Activated CD4-positive, alpha-beta T cell treated with anti-CD3 and anti-CD28 coated beads for 36 hours (primary cell): ENCODE measurements at regions not wholly inside any gene's neighbourhood (a gene's known extent, or its start where the extent isn't known, plus 50 kb on each side); places are given as distances from the start of the nearest gene placed in this dataset.
"Not testable (repeated sequence)": the region's sequence is repeated elsewhere in the genome, so short reads cannot be mapped to it uniquely, and the experiment has no call there.

Experiments used
- ATAC-seq: fragments of 200-7000 bp; cut with Tn5 transposase; one replicate; pipeline ENCODE4 v1.10.0; 2021; ENCODE audit warnings: mild to moderate bottlenecking, moderate library complexity
- CTCF ChIA-PET: fragments of 350-600 bp; sonication (Branson Sonifier 250); formaldehyde crosslinking; loops from one replicate; lab custom pipeline; 2021; ENCODE audit warnings: antibody characterized with exemption; lab: Charles Lee
- POLR2A ChIA-PET: fragments of 350-600 bp; sonication (Branson Sonifier 250); formaldehyde crosslinking; loops from one replicate; lab custom pipeline; 2021; ENCODE audit warnings: antibody characterized with exemption, inconsistent platforms; lab: Charles Lee
- DNase-seq: peaks from one replicate; pipeline ENCODE4 v3.0.0-alpha.2; 2020
- H3K27ac Mint-ChIP-seq: one replicate; pipeline ENCODE4 v1.8.0; 2021; ENCODE audit warnings: mixed read lengths
- H3K27me3 Mint-ChIP-seq: one replicate; pipeline ENCODE4 v1.8.0; 2021; ENCODE audit warnings: mixed read lengths
- H3K36me3 Mint-ChIP-seq: one replicate; pipeline ENCODE4 v1.8.0; 2021; ENCODE audit warnings: low read depth, mixed read lengths
- H3K4me1 Mint-ChIP-seq: one replicate; pipeline ENCODE4 v1.8.0; 2021; ENCODE audit warnings: mixed read lengths
- H3K4me3 Mint-ChIP-seq: one replicate; pipeline ENCODE4 v1.8.0; 2021; ENCODE audit warnings: mild to moderate bottlenecking, moderate library complexity, mixed read lengths
- H3K9me3 Mint-ChIP-seq: one replicate; pipeline ENCODE4 v1.8.0; 2021; ENCODE audit warnings: low read depth, mixed read lengths
- intact Hi-C, 2 experiments: fragments of 100-400 bp; cut with DNase I in 1 of 2; cut with micrococcal nuclease in 1 of 2; formaldehyde crosslinking; loops; one replicate each; pipeline versions ENCODE4 v1.14.2 to v1.15.1; 2022 to 2024; cut with DNase I, micrococcal nuclease

DNA sequence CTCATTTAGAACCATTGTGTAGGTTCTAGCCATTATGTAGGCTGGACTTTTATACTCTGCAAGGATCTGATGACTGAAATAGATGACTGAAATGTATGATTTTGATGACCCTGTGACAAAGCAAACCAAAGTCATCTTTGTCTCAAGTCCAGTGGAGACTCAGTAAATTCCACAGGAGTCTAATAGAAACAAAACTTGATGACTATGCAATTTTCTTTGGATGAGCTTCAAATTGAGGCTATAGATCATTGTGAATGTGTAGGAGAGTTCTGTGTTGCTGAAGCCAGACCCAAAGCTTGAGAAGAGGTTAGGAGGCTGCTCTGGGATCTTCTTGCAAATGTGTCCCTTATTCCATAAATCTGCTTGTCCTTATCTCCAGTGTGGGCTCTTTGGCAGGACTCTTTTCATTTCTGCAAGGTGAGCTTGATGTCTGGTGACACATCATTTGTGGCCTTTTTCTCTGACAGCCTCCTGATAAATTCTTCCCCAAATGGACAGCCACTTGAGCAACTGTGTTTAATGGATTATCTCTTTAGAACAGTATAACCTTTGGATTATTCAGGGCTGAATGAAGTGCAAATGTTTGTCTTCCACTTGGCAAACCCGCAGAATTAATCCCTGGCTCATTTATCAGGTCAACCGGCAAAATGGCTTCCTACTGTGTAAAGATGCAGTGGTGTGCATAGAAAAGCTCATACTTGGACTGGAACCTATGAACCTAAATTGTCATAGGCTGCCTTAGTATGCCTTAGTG, 235.1 kb upstream of the ANKH start:
- ChIA-PET CTCF (interaction anchor here (0.7 to 3.7 kb wide), 10 partner anchors 8 to 718 kb away, joined by 3 to 12 read pairs (median 4); no protein-coding TSS in a partner anchor), POLR2A (interaction anchor here (1.1 kb wide), 1 partner anchor 15 kb away, joined by 3 read pairs; no protein-coding TSS in a partner anchor)
- peaks cover 3% of the 10 kb centered on the region for H3K4me1 Mint-ChIP-seq
- H3K4me3 Mint-ChIP-seq, result no peak overlapping the region
- no peak overlapping the region for H3K27ac Mint-ChIP-seq
- DNase-seq, result no peak
- intact Hi-C loops, result loop anchor here in 1 of 2 experiments (1.0 to 10.0 kb wide), 3 partner anchors 688 to 888 kb away; no protein-coding TSS in a partner anchor
- no peaks in the 10 kb centered on the region for H3K27me3 Mint-ChIP-seq
- no peaks in the 10 kb centered on the region for H3K36me3 Mint-ChIP-seq
- no peaks in the 10 kb centered on the region for H3K9me3 Mint-ChIP-seq
- no peak for ATAC-seq

DNA sequence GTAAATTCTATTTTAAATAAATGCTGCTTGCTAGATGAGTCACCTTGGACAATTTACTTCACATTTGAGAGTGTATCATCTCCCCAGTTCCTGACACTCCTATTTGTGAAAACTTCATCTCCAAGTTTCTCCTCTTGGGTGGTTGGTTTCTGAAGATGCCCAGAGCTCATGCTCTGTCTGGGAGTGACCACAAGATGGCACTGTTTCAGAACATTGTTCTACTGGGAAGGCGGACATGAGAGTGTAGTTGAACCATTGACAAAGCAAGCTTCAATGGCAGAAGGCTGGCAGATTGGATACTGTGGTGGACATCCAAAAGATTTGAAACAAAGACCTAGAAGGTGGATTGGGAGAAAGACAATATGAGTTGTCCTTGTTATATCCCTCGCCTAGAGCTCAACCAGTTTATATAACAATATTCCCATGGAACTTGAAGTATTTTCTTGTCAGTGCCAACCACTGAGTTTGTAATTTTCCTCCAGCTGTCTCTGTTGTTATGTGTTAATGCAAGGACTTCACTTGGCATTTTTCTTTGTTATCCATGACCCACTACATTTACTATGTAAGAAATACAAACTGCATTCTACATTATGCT, 234.3 kb upstream of the ANKH start:
- H3K9me3 Mint-ChIP-seq, result no peaks in the 10 kb centered on the region
- no peak overlapping the region for H3K4me3 Mint-ChIP-seq
- intact Hi-C loops, result loop anchor here in 1 of 2 experiments (1.0 to 10.0 kb wide), 3 partner anchors 689 to 889 kb away; no protein-coding TSS in a partner anchor
- ChIA-PET POLR2A (interaction anchor here (1.1 kb wide), 1 partner anchor 14 kb away, joined by 3 read pairs; no protein-coding TSS in a partner anchor), CTCF (interaction anchor here (0.5 to 3.7 kb wide), 12 partner anchors 9 to 719 kb away, joined by 3 to 12 read pairs (median 4); no protein-coding TSS in a partner anchor)
- peaks cover under 1% of the 10 kb centered on the region for H3K27me3 Mint-ChIP-seq
- H3K36me3 Mint-ChIP-seq, result no peaks in the 10 kb centered on the region
- peaks cover 3% of the 10 kb centered on the region for H3K4me1 Mint-ChIP-seq
- ATAC-seq (peak; percentile 77), DNase-seq (peak; percentile 59)
- H3K27ac Mint-ChIP-seq, result no peak overlapping the region

DNA sequence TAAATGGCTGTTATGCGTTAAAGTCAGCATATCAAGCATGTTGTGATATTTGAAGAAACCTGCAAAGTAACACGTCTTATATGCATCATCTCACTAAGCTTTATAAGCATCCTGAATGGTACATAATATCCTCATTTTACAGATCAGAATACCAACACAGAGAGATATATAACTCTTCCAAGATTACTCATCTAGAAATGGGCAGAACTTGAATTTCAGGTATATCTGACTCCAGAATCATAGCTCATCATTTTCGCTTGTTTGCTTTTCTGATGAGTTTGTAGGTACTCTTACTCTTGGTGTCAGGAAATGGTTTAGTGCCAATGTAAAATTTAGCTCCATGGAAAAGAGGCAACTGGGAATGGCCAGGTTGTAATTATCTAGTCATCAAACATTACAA, 232.3 kb upstream of the ANKH start:
- ATAC-seq (no peak), DNase-seq (no peak)
- intact Hi-C loops, result loop anchor here in 1 of 2 experiments (10.0 kb wide), 1 partner anchor 691 kb away; no protein-coding TSS in a partner anchor
- POLR2A ChIA-PET, result no interaction called here
- H3K4me3 Mint-ChIP-seq, result no peak overlapping the region
- H3K27ac Mint-ChIP-seq, result no peak overlapping the region
- H3K36me3 Mint-ChIP-seq, result no peaks in the 10 kb centered on the region
- peaks cover 2% of the 10 kb centered on the region for H3K27me3 Mint-ChIP-seq
- CTCF ChIA-PET, result interaction anchor here (0.9 to 3.7 kb wide), 3 partner anchors 8 to 16 kb away, joined by 3 to 12 read pairs (median 7); no protein-coding TSS in a partner anchor
- no peaks in the 10 kb centered on the region for H3K9me3 Mint-ChIP-seq
- peaks cover 3% of the 10 kb centered on the region for H3K4me1 Mint-ChIP-seq

DNA sequence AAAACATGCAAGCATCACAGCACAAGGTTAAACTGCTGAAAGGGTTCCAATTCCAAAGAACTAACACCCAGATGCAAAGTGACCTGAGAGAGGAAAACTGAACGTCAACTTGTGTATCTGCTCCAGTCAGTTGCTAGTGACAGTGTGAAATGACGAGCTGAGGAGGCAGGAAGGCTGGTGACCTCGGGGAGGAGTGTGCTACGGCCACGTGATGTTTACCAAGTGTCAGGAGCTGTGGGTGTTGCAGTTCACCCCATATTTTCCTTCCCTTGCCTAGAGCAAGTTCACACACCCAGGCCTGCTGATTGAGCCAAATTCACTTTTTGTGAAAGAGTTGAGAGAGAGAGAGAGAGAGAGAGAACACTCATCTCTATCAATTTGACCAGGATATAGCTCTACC, 231.6 kb upstream of the ANKH start:
- no peak overlapping the region for H3K27ac Mint-ChIP-seq
- ChIA-PET CTCF (interaction anchor here (1.0 to 3.7 kb wide), 4 partner anchors 9 to 238 kb away, joined by 3 to 12 read pairs (median 6); no protein-coding TSS in a partner anchor), POLR2A (no interaction called here)
- no peak overlapping the region for H3K4me3 Mint-ChIP-seq
- intact Hi-C loops, result loop anchor here in 1 of 2 experiments (10.0 kb wide), 1 partner anchor 692 kb away; no protein-coding TSS in a partner anchor
- H3K36me3 Mint-ChIP-seq, result no peaks in the 10 kb centered on the region
- ATAC-seq (no peak), DNase-seq (peak; percentile 13)
- peaks cover 3% of the 10 kb centered on the region for H3K4me1 Mint-ChIP-seq
- no peaks in the 10 kb centered on the region for H3K9me3 Mint-ChIP-seq
- H3K27me3 Mint-ChIP-seq, result peaks cover 2% of the 10 kb centered on the region

DNA sequence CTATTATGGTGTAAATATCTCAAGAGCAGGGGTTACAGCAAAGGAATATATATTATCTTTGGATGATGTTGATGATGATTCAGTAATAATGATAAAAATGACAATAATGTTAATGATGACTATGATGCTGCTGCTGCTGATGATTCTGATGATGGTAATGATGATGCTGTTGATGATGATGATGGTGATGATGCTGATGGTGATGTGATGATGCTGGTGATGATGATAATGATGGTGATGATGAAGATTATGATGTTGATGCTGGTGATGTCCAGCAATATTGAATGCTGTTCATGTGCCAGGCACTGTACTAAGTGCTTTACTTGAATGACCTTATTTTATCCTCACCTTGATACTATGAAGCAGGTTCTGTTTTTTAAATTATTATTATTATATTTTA, 226.0 kb upstream of the ANKH start:
- no peaks in the 10 kb centered on the region for H3K36me3 Mint-ChIP-seq
- H3K27ac Mint-ChIP-seq, result no peak overlapping the region
- H3K9me3 Mint-ChIP-seq, result peaks cover 4% of the 10 kb centered on the region
- DNase-seq, result no peak
- H3K4me1 Mint-ChIP-seq, result no peaks in the 10 kb centered on the region
- no peak overlapping the region for H3K4me3 Mint-ChIP-seq
- ChIA-PET POLR2A (no interaction called here), CTCF (no interaction called here)
- intact Hi-C loops, result no loop called here
- ATAC-seq, result no peak
- H3K27me3 Mint-ChIP-seq, result peaks cover 2% of the 10 kb centered on the region

DNA sequence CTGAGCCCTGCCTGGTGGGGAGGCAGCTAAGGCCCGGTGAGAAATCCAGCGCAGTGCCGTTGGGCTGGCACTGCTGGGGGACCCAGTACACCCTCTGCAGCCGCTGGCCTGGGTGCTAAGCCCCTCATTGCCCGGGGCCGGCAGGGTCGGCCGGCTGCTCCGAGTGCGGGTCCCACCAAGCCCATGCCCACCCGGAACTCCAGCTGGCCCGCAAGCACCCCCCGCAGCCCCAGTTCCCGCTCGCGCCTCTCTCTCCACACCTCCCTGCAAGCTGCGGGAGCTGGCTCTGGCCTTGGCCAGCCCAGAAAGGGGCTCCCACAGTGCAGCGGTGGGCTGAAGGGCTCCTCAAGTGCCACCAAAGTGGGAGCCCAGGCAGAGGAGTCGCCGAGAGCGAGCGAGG, 225.1 kb upstream of the ANKH start:
- intact Hi-C loops, H3K4me1 Mint-ChIP-seq, H3K27ac Mint-ChIP-seq, H3K27me3 Mint-ChIP-seq, DNase-seq, H3K4me3 Mint-ChIP-seq, POLR2A ChIA-PET, ATAC-seq, CTCF ChIA-PET, H3K9me3 Mint-ChIP-seq, H3K36me3 Mint-ChIP-seq: not testable (repeated sequence)

DNA sequence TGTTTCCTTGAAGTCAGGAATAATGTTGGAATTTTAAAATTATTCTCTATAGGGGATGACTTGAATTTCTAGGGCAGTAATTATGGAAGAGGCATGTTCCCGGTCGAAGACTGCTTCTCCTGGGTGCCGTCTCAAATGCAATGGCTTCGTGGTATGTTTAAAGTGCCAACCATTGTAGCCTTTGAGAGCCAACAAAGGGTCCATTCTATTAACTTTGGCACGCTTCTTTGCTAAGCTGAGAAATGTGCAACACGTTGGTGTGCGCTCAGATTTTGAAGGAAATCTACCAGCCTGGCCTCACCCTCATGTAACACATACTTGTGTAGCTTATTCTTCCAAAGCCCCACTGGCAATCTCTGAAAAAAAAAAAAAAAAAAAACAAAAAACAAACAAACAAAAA, 221.2 kb upstream of the ANKH start:
- ATAC-seq, result no peak
- Mint-ChIP-seq H3K9me3 (peaks cover 8% of the 10 kb centered on the region), H3K4me3 (no peak overlapping the region), H3K36me3 (no peaks in the 10 kb centered on the region), H3K27me3 (peaks cover 5% of the 10 kb centered on the region), H3K27ac (no peak overlapping the region), H3K4me1 (no peaks in the 10 kb centered on the region)
- intact Hi-C loops, result no loop called here
- ChIA-PET POLR2A (no interaction called here), CTCF (no interaction called here)
- no peak for DNase-seq

DNA sequence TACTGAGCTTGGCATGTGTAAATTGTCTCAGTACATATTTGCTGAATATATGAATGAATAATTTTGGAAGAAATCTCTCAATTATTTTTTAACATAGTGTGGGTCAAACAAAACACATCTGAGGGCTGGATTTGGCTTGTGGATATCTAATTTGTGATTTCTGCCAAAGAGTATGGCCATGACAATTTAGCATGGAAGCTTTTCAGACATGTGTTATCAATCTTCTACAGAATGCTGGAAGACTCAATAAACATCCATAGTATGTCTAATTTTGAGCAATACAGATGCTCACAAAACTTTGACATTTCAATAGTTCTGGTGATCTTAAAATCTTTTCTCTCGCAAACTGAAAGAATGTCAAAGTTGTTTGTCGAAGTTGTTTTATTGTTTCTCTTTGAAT, 214.1 kb upstream of the ANKH start:
- POLR2A ChIA-PET, result no interaction called here
- intact Hi-C loops, result no loop called here
- no peaks in the 10 kb centered on the region for H3K4me1 Mint-ChIP-seq
- H3K9me3 Mint-ChIP-seq, result peaks cover 5% of the 10 kb centered on the region
- no peak overlapping the region for H3K27ac Mint-ChIP-seq
- H3K27me3 Mint-ChIP-seq, result peaks cover 5% of the 10 kb centered on the region
- DNase-seq (no peak), ATAC-seq (no peak)
- H3K36me3 Mint-ChIP-seq, result no peaks in the 10 kb centered on the region
- CTCF ChIA-PET, result interaction anchor here (1.4 to 2.1 kb wide), 2 partner anchors 9 to 20 kb away, joined by 4 to 7 read pairs; no protein-coding TSS in a partner anchor
- no peak overlapping the region for H3K4me3 Mint-ChIP-seq

DNA sequence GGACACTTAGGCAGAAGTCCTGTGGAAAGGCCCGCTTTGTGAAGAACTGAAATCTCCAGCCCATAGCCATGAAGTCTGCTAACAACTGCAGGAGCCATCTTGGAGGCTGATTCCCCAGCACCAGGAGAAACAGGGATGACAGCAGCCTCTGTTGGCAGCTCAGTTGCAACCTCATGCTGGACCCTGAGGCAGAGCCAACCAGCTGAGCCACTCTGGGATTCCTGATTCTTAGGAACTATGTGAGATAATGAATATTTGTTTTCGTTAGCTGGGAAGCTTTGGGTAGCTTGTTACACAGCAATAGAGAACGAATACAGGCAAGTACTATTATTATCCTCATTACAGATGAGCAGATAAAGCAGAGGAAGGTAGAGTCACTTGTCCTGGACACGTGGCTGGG, 210.5 kb upstream of the ANKH start:
- CTCF ChIA-PET, result interaction anchor here (1.0 to 1.4 kb wide), 2 partner anchors 21 to 43 kb away, joined by 3 to 4 read pairs; no protein-coding TSS in a partner anchor
- H3K4me1 Mint-ChIP-seq, result no peaks in the 10 kb centered on the region
- H3K36me3 Mint-ChIP-seq, result no peaks in the 10 kb centered on the region

DNA sequence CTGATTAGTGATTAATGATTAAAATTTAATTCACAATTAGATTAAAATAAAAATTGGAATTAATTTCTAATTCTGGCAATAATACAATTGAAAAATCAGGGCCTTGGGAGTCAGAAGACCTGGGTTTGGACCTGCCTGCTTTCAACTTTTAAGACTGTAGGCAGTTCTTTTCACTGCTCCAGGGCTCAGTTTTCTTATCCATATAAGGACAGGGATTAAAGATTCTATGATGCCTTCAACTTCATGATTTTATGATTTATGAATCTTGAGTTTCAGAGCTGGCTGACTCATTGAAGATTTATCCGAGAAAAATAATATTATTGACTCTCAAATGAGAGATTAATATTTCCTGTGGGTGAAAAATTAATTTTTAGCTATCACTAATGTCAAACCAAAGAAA, 208.6 kb upstream of the ANKH start:
- POLR2A ChIA-PET, result no interaction called here
- Mint-ChIP-seq H3K4me3 (no peak overlapping the region), H3K27me3 (peaks cover 2% of the 10 kb centered on the region), H3K4me1 (no peaks in the 10 kb centered on the region), H3K9me3 (no peaks in the 10 kb centered on the region), H3K27ac (no peak overlapping the region), H3K36me3 (no peaks in the 10 kb centered on the region)
- intact Hi-C loops, result no loop called here
- ATAC-seq (no peak), DNase-seq (no peak)
- CTCF ChIA-PET, result interaction anchor here (0.9 to 1.0 kb wide), 2 partner anchors 32 to 43 kb away, joined by 3 to 4 read pairs; no protein-coding TSS in a partner anchor

More for the DNA sequence above, 210.5 kb upstream of the ANKH start:
- POLR2A ChIA-PET, result no interaction called here
- Mint-ChIP-seq H3K27ac (no peak overlapping the region), H3K27me3 (no peaks in the 10 kb centered on the region), H3K9me3 (no peaks in the 10 kb centered on the region), H3K4me3 (no peak overlapping the region)
- ATAC-seq (no peak), DNase-seq (no peak)
- intact Hi-C loops, result no loop called here

DNA sequence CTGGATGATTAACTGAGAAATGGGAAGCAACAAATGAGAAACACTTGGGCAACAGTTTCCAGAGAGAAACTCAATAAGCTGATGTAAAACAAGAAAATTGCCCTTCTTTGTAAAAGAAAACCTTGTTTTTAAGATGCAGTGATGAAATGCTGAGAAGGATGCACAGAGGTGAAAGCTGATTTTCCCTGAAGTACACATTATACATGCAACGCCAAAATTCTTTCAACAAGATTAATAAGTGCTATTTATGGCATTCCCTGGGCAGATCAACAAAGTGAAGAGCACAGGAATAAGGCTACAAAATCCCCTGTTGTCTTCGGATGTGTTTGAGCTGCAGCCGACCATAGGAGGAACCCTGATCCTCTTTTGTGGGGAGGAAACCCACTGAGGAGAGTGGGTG, 208.0 kb upstream of the ANKH start:
- no peak for ATAC-seq

More for the DNA sequence above, 208.0 kb upstream of the ANKH start:
- POLR2A ChIA-PET, result no interaction called here
- no peak overlapping the region for H3K27ac Mint-ChIP-seq
- H3K4me3 Mint-ChIP-seq, result no peak overlapping the region
- no peaks in the 10 kb centered on the region for H3K4me1 Mint-ChIP-seq
- H3K36me3 Mint-ChIP-seq, result no peaks in the 10 kb centered on the region
- CTCF ChIA-PET, result no interaction called here
- peaks cover 2% of the 10 kb centered on the region for H3K27me3 Mint-ChIP-seq
- H3K9me3 Mint-ChIP-seq, result no peaks in the 10 kb centered on the region
- DNase-seq, result no peak
- intact Hi-C loops, result no loop called here
